ENCODE measurements at regions not wholly inside any gene's neighbourhood (a gene's known extent, or its start where the extent isn't known, plus 50 kb on each side); places are given as distances from the start of the nearest gene placed in this dataset.

DNA sequence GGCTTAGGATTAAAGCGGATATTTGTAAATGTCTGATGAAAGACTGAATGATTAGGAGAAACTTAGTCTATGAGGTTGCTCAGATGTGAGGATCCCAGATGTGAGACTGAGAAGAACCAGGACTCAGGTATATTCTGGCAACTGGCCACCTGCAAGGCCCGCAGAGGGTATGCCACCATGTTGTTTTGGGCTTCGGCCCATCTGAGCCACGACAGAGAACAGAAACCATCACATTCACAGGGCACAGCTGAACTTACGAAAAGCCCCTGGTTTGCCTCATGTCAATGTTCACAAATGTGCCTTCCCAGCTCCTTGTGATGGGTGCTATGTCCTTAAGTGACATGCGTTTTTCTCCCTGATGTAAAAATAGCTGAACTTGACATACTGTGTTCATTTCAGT, 412.5 kb upstream of the RORA start:
- Histone ChIP-seq H3K4me3 (no peak overlapping the region), H3K27ac (no peak overlapping the region), H3K4me1 (no peaks in the 10 kb centered on the region), H3K9me3 (no peaks in the 10 kb centered on the region), H3K27me3 (peaks cover 0 to 9% (median 0%) of the 10 kb centered on the region in 9 donors), H3K36me3 (no peaks in the 10 kb centered on the region)
- 78 to 88% (median 86%) methylated on average over 6 of the region's 6 CpGs for WGBS, 4 donors
- ATAC-seq (no peak), DNase-seq (no peak)
- TF ChIP-seq, protein P1, sequence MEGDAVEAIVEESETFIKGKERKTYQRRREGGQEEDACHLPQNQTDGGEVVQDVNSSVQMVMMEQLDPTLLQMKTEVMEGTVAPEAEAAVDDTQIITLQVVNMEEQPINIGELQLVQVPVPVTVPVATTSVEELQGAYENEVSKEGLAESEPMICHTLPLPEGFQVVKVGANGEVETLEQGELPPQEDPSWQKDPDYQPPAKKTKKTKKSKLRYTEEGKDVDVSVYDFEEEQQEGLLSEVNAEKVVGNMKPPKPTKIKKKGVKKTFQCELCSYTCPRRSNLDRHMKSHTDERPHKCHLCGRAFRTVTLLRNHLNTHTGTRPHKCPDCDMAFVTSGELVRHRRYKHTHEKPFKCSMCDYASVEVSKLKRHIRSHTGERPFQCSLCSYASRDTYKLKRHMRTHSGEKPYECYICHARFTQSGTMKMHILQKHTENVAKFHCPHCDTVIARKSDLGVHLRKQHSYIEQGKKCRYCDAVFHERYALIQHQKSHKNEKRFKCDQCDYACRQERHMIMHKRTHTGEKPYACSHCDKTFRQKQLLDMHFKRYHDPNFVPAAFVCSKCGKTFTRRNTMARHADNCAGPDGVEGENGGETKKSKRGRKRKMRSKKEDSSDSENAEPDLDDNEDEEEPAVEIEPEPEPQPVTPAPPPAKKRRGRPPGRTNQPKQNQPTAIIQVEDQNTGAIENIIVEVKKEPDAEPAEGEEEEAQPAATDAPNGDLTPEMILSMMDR (IDR thresholded peaks at IDR 0.05), result no peak
- TF ChIP-seq POLR2A (IDR thresholded peaks at IDR 0.05), result no peak
- intact Hi-C loops (cut with DNase I), result no loop called here

DNA sequence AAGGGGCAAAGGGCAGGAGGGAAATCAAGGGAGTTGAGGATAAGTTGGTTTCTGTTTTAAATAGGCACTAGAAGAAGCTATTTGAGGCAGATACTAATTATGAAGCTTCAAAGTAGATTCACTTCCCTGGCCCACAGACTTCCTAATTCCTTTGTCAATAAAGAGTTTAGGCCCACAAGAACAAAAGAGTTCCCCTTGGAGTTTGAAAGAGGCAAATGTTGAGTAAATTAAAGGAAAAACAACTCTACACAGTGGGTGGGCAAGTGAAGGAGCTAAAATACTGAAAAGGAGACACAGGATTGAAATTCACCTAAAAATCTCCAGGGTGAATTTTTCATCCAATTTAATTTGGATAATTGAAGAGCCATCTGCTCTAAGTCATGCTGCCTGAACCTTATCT, 411.7 kb upstream of the RORA start:
- intact Hi-C loops (cut with DNase I), result no loop called here
- DNase-seq (no peak), ATAC-seq (no peak)
- no peaks in the 10 kb centered on the region for H3K4me1 ChIP-seq
- H3K27me3 ChIP-seq, result peaks cover 0 to 9% (median 0%) of the 10 kb centered on the region in 9 donors
- no peak for TF ChIP-seq POLR2A (IDR thresholded peaks at IDR 0.05)
- TF ChIP-seq, protein P1 (IDR thresholded peaks at IDR 0.05), result no peak
- H3K36me3 ChIP-seq, result no peaks in the 10 kb centered on the region
- no peak overlapping the region for H3K4me3 ChIP-seq
- H3K9me3 ChIP-seq, result no peaks in the 10 kb centered on the region
- no peak overlapping the region for H3K27ac ChIP-seq

DNA sequence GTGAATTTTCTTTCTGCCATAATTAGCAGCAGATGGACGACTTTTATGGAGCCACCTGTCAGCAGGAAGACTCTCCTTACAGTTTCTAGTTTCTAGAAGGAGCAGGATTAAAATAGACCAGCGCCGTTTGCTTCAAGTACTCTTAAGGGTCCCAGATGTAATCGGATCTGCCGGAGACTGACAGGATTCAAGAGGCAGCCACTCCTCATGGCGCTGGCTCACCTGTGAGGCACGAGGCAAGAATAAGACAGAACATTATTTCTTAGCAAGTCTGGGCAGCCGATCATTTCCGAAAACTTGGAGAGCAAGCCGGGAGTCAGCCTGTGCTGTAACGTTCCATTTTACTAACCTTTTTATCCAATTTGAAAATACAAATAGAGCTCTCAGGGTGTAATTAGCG, 410.4 kb upstream of the RORA start:
- H3K4me1 ChIP-seq, result no peaks in the 10 kb centered on the region

DNA sequence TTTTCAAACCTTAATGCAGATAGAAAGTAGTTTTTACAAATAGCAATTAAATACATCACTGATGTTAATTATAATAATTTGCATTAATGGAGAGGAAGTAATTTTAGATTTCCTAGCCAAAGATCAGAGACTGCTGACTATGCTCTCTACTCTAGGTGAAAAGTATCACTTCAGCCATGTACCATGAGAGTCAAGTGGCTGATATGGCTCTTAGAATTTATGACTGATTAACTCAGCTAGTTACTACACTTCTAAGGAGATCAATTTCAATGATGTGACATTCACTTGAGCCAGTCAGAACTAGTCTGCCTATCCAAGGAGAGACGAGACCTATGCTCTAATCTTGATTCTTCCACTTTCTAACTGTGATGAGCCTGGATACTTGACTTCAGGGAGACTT, 405.7 kb upstream of the RORA start:
- no peak for TF ChIP-seq POLR2A (IDR thresholded peaks at IDR 0.05)
- TF ChIP-seq, protein P1 (IDR thresholded peaks at IDR 0.05), result no peak
- no peak for ATAC-seq
- no peak overlapping the region for H3K4me3 ChIP-seq
- H3K9me3 ChIP-seq, result peaks cover 0 to 7% (median 0%) of the 10 kb centered on the region in 12 donors
- H3K36me3 ChIP-seq, result no peaks in the 10 kb centered on the region
- no peak overlapping the region for H3K27ac ChIP-seq
- intact Hi-C loops (cut with DNase I), result no loop called here
- peaks cover 0 to 9% (median 0%) of the 10 kb centered on the region in 9 donors for H3K27me3 ChIP-seq
- no peak for DNase-seq
- 75 to 83% (median 81%) methylated on average over 1 of the region's 1 CpG for WGBS, 4 donors
- no peaks in the 10 kb centered on the region for H3K4me1 ChIP-seq

More for the DNA sequence above, 410.4 kb upstream of the RORA start:
- Histone ChIP-seq H3K9me3 (no peaks in the 10 kb centered on the region), H3K27me3 (peaks cover 0 to 9% (median 0%) of the 10 kb centered on the region in 9 donors), H3K4me3 (no peak overlapping the region), H3K36me3 (no peaks in the 10 kb centered on the region), H3K27ac (no peak overlapping the region)
- ATAC-seq (no peak), DNase-seq (no peak)
- no peak for TF ChIP-seq POLR2A (IDR thresholded peaks at IDR 0.05)
- TF ChIP-seq, protein P1 (IDR thresholded peaks at IDR 0.05), result no peak
- intact Hi-C loops (cut with DNase I), result no loop called here
- 47 to 56% (median 49%) methylated on average over 12 of the region's 12 CpGs for WGBS, 4 donors
